ENCODE measurements at regions not wholly inside any gene's neighbourhood (a gene's known extent, or its start where the extent isn't known, plus 50 kb on each side); places are given as distances from the start of the nearest gene placed in this dataset.

DNA sequence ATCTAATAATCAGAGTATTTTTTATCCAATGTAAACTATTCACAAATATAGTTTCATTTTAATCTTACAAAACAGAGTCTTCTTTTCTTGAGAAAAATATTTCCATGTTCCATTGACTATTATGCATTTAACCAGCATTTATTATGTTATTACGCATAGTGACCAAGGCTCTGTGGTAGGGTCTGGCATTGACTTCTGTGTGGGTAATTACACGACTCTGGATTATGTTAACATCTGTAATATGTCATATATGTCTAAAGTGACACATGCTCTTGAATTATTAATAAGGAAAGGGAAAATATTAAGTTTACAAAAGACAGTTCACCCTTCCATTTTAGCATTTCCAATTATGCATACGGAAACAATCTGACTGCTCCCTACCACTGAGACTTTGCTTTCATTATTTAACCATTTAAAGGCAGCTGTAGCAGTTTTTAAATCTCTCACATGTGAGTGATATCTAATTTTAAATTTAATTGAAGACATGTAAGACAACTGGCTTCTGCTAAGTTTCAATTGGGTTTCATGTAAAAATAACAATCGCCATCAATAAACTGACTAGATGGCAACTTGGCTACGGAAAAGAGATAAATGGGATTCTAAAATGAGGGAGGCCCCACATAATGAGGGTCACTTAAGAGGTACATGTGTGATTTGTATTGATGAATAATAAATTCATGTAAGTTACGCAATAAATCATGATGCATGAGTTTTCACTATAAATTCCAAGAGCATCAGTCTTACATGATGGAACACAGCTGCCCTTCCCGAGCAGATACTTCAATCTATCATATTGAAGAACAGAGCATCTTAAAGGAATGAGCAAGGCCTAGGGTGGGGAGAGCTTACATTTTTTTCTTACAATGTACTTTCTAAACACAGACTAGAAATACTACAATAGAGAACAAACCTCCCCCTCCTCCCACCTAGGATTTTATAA lies 1056.8 kb downstream of the MAT2B start:
- intact Hi-C loops (cut with micrococcal nuclease), result no loop called here

DNA sequence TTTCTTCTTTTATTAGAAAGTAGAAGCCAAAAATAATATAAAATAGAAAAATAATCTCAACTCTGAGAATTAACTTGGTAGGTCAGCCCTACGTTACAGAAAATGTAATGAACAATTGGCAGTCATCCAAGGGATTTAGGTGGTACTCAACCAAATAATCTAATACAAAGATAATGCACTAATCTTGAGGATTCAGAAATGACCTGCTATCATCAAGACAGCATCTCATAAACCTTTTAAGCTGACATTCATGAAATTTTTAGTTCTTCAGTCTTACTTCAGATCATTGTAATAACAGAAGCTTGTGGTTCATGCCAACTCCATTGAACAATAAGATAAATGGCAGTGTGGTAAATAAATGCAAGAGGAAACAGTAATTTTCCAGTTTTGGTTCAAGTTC lies 1058.0 kb downstream of the MAT2B start:
- intact Hi-C loops (cut with micrococcal nuclease), result no loop called here

DNA sequence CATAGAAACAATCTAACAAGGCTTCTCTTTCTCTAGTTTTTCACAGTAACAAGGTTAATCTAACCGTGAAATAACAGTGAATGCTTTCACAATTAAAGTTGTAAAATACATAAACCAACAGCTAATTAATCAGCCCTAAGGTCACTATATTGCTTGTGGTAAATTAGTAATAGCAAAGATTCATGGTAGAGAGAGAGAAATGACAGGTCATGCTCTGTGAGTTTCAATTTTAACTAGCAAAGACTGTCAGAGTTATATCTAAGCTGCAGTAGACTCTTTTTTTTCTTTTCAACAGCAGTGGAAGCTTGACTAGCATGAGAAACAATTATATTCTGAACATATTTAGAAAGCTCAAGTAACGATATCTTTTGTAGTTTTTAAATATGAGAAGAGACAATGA lies 1068.0 kb downstream of the MAT2B start:
- intact Hi-C loops (cut with micrococcal nuclease), result no loop called here

DNA sequence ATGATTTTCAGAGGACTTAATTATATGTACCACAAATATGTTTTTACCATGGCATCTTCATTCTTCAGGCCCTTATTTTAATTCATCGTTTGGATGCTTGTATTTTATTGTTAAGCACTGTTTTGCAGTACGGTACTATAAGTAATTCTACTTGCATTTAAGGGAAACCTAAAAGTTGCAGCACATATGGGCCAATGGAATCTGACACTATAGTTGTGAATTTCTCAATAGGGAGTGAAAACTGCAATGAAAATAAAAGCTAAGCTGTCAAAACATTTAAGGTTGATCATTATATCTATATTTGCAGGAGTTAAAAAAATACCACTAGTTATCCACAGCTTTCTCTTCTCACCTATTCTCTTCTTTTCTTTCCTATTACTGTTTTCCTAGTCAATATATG lies 1071.8 kb downstream of the MAT2B start:
- intact Hi-C loops (cut with micrococcal nuclease), result no loop called here

DNA sequence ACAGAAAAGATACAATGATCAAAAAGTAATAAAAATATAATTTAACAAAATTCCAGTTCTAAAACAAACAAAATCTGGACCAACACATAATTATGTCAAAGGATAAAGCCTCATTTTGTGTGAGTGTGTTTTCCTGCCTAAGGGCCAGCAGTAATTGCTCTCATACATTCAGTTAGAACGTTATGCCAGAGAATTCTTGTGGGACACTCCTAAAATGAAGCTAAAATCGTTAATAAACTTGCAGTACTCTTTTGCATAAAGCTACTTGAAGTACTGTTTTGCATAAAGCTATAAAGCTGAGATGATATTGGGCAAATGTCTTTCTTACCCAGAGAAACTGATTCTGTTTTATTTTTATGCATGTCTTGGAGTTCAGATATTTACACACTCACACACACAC lies 1072.3 kb downstream of the MAT2B start:
- intact Hi-C loops (cut with micrococcal nuclease), result no loop called here

DNA sequence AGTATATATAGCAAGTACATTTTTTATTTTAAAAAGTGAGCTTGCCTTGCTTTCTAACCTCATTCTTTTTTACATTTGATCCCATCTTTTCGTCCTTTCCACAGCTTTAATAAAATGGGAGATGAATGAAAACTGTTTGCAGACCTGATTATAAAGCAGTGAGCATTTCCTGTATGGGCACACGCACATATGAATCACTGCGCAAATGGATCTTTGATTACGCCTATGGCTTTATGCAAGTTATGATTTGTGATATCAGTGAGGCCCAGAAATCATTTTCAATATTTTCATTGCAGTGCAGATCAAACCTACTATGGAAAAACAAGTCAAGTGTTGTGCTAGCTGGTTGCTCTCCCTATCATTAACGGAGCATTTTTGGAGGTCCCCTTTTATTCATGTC lies 1073.0 kb downstream of the MAT2B start:
- intact Hi-C loops (cut with micrococcal nuclease), result no loop called here

DNA sequence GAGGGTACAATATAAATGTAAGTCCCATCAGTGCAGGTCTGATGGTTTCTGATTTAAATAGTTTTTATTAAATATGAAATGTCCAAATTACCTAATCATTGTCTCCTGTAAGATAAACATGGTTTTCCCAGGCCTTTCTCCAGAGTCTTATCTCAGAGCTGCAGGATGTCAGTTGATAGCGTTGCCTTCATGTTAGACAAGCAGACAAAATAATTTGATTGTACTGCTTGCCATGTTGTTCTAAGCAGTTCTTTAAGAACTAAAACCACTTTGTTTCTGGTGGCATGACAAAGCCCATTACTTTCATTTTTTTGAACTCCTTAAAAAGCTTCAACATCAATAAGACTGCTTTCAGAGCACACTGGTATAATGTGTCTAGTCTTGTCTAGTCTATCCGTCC lies 1073.5 kb downstream of the MAT2B start:
- intact Hi-C loops (cut with micrococcal nuclease), result no loop called here

DNA sequence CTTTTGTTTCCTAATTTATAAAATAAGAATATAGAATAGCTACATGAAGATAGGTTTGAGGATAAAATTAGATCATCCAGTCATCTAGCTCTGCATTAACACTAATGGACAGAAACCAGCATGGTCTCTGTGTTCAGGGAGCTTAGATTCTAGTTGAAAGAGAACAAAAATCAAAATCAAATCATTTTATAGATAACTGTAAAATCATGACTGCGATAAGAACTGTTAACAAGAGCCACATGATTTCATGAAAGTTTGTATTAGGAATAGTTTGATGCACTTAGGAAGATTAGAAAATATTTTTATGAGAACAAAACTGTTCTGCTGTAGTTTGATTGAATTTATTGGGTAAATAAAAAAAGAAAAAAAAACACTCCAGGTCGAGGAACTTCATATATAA lies 1074.7 kb downstream of the MAT2B start:
- intact Hi-C loops (cut with micrococcal nuclease), result no loop called here

DNA sequence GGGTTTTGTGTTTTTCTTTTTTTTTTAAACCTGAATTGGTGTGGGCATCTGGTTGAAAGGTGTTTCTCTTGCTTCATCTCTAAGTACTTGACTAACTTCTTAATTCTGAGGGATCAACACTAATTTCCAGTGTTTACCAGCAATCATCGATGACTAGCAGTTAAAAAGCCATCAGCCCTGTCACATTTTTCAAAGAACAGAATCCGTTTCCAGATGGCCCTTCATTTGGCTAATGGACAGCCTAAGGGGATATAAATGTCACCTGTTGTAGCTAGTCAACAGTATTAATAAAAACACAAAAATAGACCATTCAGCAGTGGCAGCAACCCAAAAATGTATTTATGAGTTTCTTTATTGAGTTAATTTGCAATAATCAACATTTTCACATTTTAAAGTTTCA lies 1076.5 kb downstream of the MAT2B start:
- intact Hi-C loops (cut with micrococcal nuclease), result no loop called here

DNA sequence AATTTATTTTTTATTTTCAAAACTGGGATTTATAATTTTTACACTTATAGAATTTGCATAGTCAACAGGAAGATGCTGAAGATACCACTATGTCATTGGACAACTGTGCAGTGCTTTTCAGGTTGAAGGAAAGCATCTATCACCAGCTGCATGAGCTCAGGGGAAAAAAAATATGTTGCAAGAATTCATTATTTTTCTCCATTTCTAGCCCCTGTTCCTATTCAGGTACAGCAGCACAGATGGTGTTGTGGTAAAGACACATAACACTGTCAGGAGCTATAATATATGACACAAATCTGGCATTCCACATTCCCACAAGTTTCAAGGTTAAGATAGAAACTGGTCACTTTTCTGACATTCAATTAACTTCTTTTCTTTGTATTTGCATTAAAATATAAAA lies 1088.6 kb downstream of the MAT2B start:
- intact Hi-C loops (cut with micrococcal nuclease), result no loop called here

DNA sequence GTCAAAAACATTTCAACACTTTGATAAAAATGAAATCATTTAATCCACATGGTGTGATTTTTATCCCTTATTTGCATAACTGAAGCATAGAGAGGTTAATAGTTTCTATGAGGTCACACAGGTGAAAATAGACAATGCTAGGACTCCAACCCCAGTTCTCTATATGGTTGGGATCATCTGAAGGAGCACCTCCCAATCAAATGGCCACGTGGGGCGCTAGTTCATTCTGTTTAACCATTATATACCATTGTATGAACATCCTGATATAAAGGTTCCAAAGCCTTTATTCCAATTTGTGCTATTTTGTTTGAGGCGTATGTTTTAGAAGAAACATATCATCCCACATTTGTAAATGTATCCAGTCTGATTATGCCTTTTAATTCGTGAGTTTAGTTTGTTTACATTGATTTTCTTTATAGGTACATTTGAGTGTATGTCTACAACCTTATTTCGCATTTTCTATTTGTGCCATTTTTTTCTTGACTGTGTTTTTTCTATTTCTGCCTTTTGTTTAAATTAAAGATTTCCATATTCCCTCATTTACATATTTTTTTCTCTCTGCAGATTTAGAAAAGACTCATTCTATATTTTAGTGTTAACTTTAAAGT lies 1092.0 kb downstream of the MAT2B start:
- intact Hi-C loops (cut with micrococcal nuclease), result no loop called here

DNA sequence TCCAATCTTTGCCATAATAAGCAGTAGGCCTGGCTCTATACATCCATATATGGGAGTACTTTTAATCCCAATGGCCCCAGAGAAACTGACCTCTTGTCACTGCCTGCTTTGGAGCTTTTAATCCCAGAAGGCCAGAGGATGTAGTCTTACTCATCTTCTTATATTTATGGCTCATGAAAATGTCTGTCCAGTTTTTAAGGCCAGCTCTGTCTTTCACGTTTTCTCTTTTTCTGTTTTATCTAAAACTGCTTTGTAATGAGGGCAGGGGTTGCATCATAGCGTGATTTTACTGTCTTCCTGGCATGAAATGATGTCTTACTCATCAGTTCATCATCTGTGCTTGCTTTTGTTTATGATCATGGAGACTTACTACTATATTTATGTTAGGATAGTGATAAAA lies 1094.9 kb downstream of the MAT2B start:
- intact Hi-C loops (cut with micrococcal nuclease), result no loop called here

DNA sequence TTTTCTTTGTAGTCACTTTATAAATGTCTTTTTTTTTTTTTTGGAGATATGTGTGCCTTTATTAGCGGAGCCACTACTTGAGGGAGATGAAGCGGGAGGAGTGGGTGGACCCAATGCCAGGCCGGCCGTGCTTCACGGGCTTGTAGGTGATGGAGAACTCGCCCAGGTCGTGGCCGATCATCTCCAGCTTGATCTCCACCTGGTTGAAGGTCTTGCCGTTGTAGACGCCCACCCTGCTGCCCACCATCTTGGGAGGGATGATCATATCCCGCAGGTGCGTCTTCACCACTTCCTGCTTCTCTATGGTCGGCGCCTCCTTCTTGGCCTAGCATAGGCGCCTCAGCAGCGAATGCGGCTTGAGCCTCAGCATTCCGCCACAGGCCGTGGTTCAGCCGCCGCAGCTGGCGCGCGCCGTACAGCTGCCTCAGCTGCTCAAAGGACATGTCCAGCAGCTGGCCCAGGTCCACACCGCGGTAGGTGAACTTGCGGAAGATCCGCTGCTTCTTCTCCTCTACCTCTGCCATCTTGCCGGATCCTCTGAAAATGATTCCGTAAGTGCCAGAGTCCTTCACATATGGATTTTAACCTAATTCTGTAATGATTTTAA lies 1095.6 kb downstream of the MAT2B start:
- intact Hi-C loops (cut with micrococcal nuclease), result no loop called here

DNA sequence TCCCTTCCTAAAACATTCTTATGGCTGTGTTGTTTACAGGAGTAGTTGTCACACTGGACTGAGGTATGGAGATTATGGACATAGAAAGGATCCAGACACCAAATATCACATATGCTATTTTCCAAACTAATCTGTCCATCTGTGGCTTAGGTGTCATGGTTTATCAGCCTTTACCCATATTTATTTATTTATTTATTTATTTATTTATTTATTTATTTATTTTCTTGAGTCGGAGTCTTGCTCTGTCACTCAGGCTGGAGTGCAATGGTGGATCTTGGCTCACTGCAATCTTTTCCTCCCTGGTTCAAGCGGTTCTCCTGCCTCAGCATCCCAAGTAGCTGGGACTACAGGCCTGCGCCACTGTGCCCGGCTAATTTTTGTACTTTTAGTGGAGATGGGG lies 1103.1 kb downstream of the MAT2B start:
- intact Hi-C loops (cut with micrococcal nuclease), result no loop called here

DNA sequence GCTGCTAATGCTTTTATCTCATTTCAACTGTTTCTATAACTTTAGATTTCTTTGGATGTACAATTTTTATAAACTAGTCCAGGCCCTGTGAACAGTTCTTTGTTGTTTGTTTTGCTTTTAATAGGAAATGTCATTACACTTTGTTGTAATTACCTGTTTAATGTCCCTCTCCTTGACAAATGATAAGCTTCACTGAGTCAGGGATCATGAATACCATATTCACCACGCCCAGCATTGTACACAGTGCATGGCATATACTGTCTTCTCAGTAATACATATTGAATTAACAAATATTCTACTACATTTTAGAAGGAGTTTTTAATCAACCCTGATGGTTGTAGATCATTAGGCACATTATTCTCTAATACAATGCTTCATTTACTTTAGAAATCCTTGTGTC lies 1105.0 kb downstream of the MAT2B start:
- intact Hi-C loops (cut with micrococcal nuclease), result no loop called here

DNA sequence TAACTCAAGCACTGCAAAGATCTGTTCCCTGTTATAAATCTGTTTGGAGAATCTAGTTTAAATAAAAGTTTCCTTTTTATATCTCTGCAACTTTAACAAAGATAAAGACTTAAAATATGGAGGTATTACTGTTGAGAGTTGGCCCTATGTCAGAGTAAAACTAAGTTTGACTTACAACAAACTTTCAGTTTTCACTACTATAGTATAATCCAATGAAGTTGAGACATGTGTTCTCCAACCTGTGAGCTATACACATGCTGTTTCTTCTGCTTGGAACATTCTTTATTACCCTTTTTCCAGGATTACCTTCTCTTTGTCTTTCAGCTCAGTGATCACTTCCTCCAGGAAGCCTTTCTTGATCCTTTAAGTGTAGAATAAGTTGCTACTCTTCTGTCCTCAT lies 1109.3 kb downstream of the MAT2B start:
- intact Hi-C loops (cut with micrococcal nuclease), result no loop called here

DNA sequence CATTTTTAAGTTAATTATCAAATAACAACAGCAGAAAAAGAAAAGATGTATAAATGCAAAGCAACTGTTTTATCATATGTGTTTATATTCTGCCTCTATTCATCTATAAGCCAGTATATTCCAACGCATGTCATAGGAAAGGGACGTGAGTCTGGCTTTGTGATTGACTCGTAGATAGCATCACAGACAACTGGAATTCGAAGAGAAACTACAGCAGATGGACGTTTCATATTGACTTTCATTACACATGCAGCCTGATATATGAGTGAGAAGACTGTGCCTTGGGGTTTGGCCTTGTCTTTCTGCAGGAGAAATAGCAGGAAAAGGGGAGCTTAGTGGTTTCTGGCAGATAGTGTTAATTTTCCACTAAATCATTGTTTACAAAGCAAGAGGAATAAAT lies 1111.9 kb downstream of the MAT2B start:
- intact Hi-C loops (cut with micrococcal nuclease), result no loop called here

DNA sequence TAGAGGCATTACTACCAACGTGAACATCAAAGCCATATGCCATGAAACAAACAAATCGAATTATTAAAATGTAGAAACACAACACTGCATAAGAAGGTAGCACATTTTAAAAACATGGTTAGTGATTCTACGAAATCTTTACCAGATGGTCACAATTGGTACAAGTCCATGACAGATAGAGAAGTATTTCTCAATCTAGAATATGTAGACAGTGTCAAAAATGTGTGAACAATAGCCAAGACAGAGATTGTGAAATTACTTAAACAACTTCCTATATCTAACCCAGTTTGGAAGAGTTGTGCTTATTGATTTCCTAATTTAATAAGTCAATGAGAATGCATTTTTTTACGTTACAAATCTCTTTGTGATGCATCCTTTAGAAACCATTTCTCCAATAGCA lies 1121.6 kb downstream of the MAT2B start:
- intact Hi-C loops (cut with micrococcal nuclease), result no loop called here

DNA sequence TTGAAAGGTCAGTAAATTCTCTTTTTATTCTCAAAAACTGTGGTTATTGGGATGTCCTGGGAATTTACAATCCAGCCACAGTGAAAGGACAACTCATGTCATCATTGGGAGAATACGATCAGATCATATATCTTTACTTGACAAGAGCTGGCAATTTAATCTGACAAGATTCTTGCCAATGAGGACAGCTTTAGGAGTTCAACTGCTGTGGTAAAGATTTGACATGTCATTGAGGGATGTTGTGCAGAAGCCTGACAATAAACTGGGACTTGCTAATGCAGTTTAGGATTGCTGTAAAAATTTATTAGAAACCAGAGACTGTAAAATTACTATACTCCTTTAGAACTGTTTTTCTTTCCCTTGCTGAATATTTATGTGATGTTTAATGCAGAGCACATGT lies 1131.0 kb downstream of the MAT2B start:
- intact Hi-C loops (cut with micrococcal nuclease), result no loop called here

DNA sequence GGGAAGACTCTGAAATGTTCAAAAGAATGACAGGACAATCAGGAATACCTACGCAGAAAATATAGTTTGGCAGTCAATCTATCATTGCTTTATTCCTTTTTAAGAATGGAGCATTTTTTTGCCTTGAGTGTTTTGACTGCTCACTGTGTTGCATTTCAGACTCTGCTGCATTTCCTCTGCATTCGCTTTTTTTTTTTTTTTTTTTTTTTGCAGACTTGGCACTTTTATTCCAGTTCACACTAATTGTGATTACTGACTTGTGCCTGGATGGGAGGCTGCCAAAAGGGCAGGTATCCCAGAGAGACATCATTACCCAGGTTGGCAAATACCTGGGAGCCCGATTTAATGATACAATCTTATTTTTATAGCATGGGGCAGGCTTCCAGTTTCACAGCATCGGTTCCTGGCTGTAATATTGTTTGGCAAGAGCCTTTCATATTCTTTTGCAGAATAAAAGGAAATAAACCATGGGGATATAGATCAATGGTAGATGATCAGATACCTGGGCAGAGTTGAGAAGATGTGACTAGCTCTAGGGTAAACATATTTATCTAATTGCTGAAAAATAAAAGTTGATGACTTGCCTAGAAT lies 1132.6 kb downstream of the MAT2B start:
- intact Hi-C loops (cut with micrococcal nuclease), result no loop called here

DNA sequence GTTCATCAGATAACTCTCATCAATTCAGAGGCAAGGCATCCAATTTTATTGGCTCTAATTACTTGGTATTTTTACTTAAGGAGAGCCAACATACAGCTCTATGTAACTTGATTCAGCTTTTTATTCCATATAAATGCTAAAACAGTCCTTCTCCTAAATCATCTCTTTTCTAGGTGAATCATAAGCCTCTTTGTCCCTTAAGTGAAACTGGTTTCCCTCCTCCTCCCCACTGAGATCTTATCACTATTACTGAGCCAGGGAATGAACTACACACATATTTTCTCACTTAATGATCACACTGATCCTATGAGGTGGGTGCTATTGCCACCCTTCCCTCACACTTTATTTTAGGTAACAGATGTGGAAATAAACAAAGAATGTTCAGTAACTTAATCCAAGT lies 1143.8 kb downstream of the MAT2B start:
- intact Hi-C loops (cut with micrococcal nuclease), result no loop called here

DNA sequence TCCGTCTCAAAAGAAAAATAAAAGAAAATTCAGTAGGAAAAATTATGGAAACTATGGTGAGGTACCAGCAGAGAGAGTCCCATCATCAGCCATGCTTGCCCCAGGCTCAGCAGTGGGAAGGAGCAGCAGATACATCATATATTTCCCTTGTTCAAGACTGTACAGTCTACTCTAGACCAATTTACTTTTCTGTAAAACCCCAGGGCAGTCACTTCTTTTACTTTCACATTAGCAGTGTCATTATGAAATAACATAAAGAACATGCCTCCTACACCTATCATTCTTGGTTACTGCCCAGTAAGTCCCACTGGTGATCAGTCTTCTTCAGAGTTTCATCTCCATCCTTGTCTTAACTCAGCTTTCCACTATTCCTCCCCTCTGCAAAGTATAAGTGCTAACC lies 1145.0 kb downstream of the MAT2B start:
- intact Hi-C loops (cut with micrococcal nuclease), result no loop called here

All from T-helper 1 cell treated with Interleukin-12 subunit alpha and Interleukin-12 subunit beta and Interleukin-4 antibody, amounts not matched to agents 30 ng/mL and 1 ng/mL, for 36 hours (primary cell).